ENCODE measurements at regions not wholly inside any gene's neighbourhood (a gene's known extent, or its start where the extent isn't known, plus 50 kb on each side); places are given as distances from the start of the nearest gene placed in this dataset.
"Not testable (repeated sequence)": the region's sequence is repeated elsewhere in the genome, so short reads cannot be mapped to it uniquely, and the experiment has no call there.

- Histone ChIP-seq H3K9me3 (ENCODE audit: control insufficient read depth in 5 of 5, low read length in 5 of 5) (no peaks in the 10 kb centered on the region), H3K4me3 (ENCODE audit: low read depth in 1 of 5, low read length in 5 of 5) (no peak overlapping the region), H3K4me1 (ENCODE audit: control insufficient read depth in 5 of 5, insufficient read depth in 5 of 5, low read length in 5 of 5) (no peaks in the 10 kb centered on the region), H3K36me3 (ENCODE audit: control insufficient read depth in 5 of 5, insufficient read depth in 5 of 5, low read length in 5 of 5) (no peaks in the 10 kb centered on the region), H3K27me3 (ENCODE audit: control insufficient read depth in 5 of 5, insufficient read depth in 4 of 5, low read length in 5 of 5) (no peaks in the 10 kb centered on the region), H3K27ac (ENCODE audit: low read depth, low read length) (no peak overlapping the region), H3K9ac (ENCODE audit: low read length in 5 of 5) (no peak overlapping the region)
Measured at GRCh38 chr6:85343428-85343827, 106.5 kb upstream of the NT5E start.

GRCh38 chr6:85329196-85329595, 120.7 kb upstream of the NT5E start:
- peaks cover 0 to 2% (median 0%) of the 10 kb centered on the region in 5 donors for H3K27me3 ChIP-seq (ENCODE audit: control insufficient read depth in 5 of 5, insufficient read depth in 4 of 5, low read length in 5 of 5)
- H3K9ac ChIP-seq (ENCODE audit: low read length in 5 of 5) = no peak overlapping the region
- no peaks in the 10 kb centered on the region for H3K4me1 ChIP-seq (ENCODE audit: control insufficient read depth in 5 of 5, insufficient read depth in 5 of 5, low read length in 5 of 5)
- no peak overlapping the region for H3K4me3 ChIP-seq (ENCODE audit: low read depth in 1 of 5, low read length in 5 of 5)
- no peaks in the 10 kb centered on the region for H3K9me3 ChIP-seq (ENCODE audit: control insufficient read depth in 5 of 5, low read length in 5 of 5)
- H3K36me3 ChIP-seq (ENCODE audit: control insufficient read depth in 5 of 5, insufficient read depth in 5 of 5, low read length in 5 of 5) = no peaks in the 10 kb centered on the region
- H3K27ac ChIP-seq (ENCODE audit: low read depth, low read length) = no peak overlapping the region

- H3K9ac ChIP-seq (ENCODE audit: low read length in 5 of 5); H3K27me3 ChIP-seq (ENCODE audit: control insufficient read depth in 5 of 5, insufficient read depth in 4 of 5, low read length in 5 of 5); H3K4me1 ChIP-seq (ENCODE audit: control insufficient read depth in 5 of 5, insufficient read depth in 5 of 5, low read length in 5 of 5); H3K9me3 ChIP-seq (ENCODE audit: control insufficient read depth in 5 of 5, low read length in 5 of 5); H3K4me3 ChIP-seq (ENCODE audit: low read depth in 1 of 5, low read length in 5 of 5); H3K36me3 ChIP-seq (ENCODE audit: control insufficient read depth in 5 of 5, insufficient read depth in 5 of 5, low read length in 5 of 5); H3K27ac ChIP-seq (ENCODE audit: low read depth, low read length): not testable (repeated sequence)
Measured at GRCh38 chr6:85325811-85326210, 124.1 kb upstream of the NT5E start.

GRCh38 chr6:85323435-85324040, 126.3 kb upstream of the NT5E start:
- H3K4me1 ChIP-seq (ENCODE audit: control insufficient read depth in 5 of 5, insufficient read depth in 5 of 5, low read length in 5 of 5) = no peaks in the 10 kb centered on the region
- H3K9ac ChIP-seq (ENCODE audit: low read length in 5 of 5) = no peak overlapping the region
- no peaks in the 10 kb centered on the region for H3K27me3 ChIP-seq (ENCODE audit: control insufficient read depth in 5 of 5, insufficient read depth in 4 of 5, low read length in 5 of 5)
- no peaks in the 10 kb centered on the region for H3K36me3 ChIP-seq (ENCODE audit: control insufficient read depth in 5 of 5, insufficient read depth in 5 of 5, low read length in 5 of 5)
- no peak overlapping the region for H3K4me3 ChIP-seq (ENCODE audit: low read depth in 1 of 5, low read length in 5 of 5)
- no peak overlapping the region for H3K27ac ChIP-seq (ENCODE audit: low read depth, low read length)
- no peaks in the 10 kb centered on the region for H3K9me3 ChIP-seq (ENCODE audit: control insufficient read depth in 5 of 5, low read length in 5 of 5)

- H3K4me1 ChIP-seq (ENCODE audit: control insufficient read depth in 5 of 5, insufficient read depth in 5 of 5, low read length in 5 of 5) = no peaks in the 10 kb centered on the region
- no peak overlapping the region for H3K27ac ChIP-seq (ENCODE audit: low read depth, low read length)
- H3K4me3 ChIP-seq (ENCODE audit: low read depth in 1 of 5, low read length in 5 of 5) = no peak overlapping the region
- H3K36me3 ChIP-seq (ENCODE audit: control insufficient read depth in 5 of 5, insufficient read depth in 5 of 5, low read length in 5 of 5) = no peaks in the 10 kb centered on the region
- H3K27me3 ChIP-seq (ENCODE audit: control insufficient read depth in 5 of 5, insufficient read depth in 4 of 5, low read length in 5 of 5) = no peaks in the 10 kb centered on the region
- H3K9me3 ChIP-seq (ENCODE audit: control insufficient read depth in 5 of 5, low read length in 5 of 5) = peaks cover 0 to 7% (median 3%) of the 10 kb centered on the region in 5 donors
- H3K9ac ChIP-seq (ENCODE audit: low read length in 5 of 5) = no peak overlapping the region
Measured at GRCh38 chr6:85322446-85323105, 127.3 kb upstream of the NT5E start.

- Histone ChIP-seq H3K9ac (ENCODE audit: low read length in 5 of 5) (no peak overlapping the region), H3K27me3 (ENCODE audit: control insufficient read depth in 5 of 5, insufficient read depth in 4 of 5, low read length in 5 of 5) (no peaks in the 10 kb centered on the region), H3K27ac (ENCODE audit: low read depth, low read length) (no peak overlapping the region), H3K4me1 (ENCODE audit: control insufficient read depth in 5 of 5, insufficient read depth in 5 of 5, low read length in 5 of 5) (no peaks in the 10 kb centered on the region), H3K36me3 (ENCODE audit: control insufficient read depth in 5 of 5, insufficient read depth in 5 of 5, low read length in 5 of 5) (no peaks in the 10 kb centered on the region), H3K4me3 (ENCODE audit: low read depth in 1 of 5, low read length in 5 of 5) (no peak overlapping the region), H3K9me3 (ENCODE audit: control insufficient read depth in 5 of 5, low read length in 5 of 5) (peaks cover 0 to 11% (median 3%) of the 10 kb centered on the region in 5 donors)
Measured at GRCh38 chr6:85321906-85322305, 128.0 kb upstream of the NT5E start.

GRCh38 chr6:85314586-85314985, 135.3 kb upstream of the NT5E start:
- Histone ChIP-seq H3K4me1 (ENCODE audit: control insufficient read depth in 5 of 5, insufficient read depth in 5 of 5, low read length in 5 of 5) (peaks cover 0 to 2% (median 0%) of the 10 kb centered on the region in 5 donors), H3K36me3 (ENCODE audit: control insufficient read depth in 5 of 5, insufficient read depth in 5 of 5, low read length in 5 of 5) (no peaks in the 10 kb centered on the region), H3K27me3 (ENCODE audit: control insufficient read depth in 5 of 5, insufficient read depth in 4 of 5, low read length in 5 of 5) (no peaks in the 10 kb centered on the region), H3K9ac (ENCODE audit: low read length in 5 of 5) (no peak overlapping the region), H3K4me3 (ENCODE audit: low read depth in 1 of 5, low read length in 5 of 5) (no peak overlapping the region), H3K27ac (ENCODE audit: low read depth, low read length) (no peak overlapping the region), H3K9me3 (ENCODE audit: control insufficient read depth in 5 of 5, low read length in 5 of 5) (peaks cover 4 to 19% (median 5%) of the 10 kb centered on the region in 5 donors)

- no peak overlapping the region for H3K27ac ChIP-seq (ENCODE audit: low read depth, low read length)
- no peaks in the 10 kb centered on the region for H3K36me3 ChIP-seq (ENCODE audit: control insufficient read depth in 5 of 5, insufficient read depth in 5 of 5, low read length in 5 of 5)
- no peaks in the 10 kb centered on the region for H3K4me1 ChIP-seq (ENCODE audit: control insufficient read depth in 5 of 5, insufficient read depth in 5 of 5, low read length in 5 of 5)
- no peak overlapping the region for H3K9ac ChIP-seq (ENCODE audit: low read length in 5 of 5)
- no peaks in the 10 kb centered on the region for H3K27me3 ChIP-seq (ENCODE audit: control insufficient read depth in 5 of 5, insufficient read depth in 4 of 5, low read length in 5 of 5)
- H3K4me3 ChIP-seq (ENCODE audit: low read depth in 1 of 5, low read length in 5 of 5) = no peak overlapping the region
- no peaks in the 10 kb centered on the region for H3K9me3 ChIP-seq (ENCODE audit: control insufficient read depth in 5 of 5, low read length in 5 of 5)
Measured at GRCh38 chr6:85300581-85300980, 149.3 kb upstream of the NT5E start.

GRCh38 chr6:85298553-85298952, 151.3 kb upstream of the NT5E start:
- H3K9me3 ChIP-seq (ENCODE audit: control insufficient read depth in 5 of 5, low read length in 5 of 5) = no peaks in the 10 kb centered on the region
- no peak overlapping the region for H3K27ac ChIP-seq (ENCODE audit: low read depth, low read length)
- H3K4me3 ChIP-seq (ENCODE audit: low read depth in 1 of 5, low read length in 5 of 5) = no peak overlapping the region
- H3K36me3 ChIP-seq (ENCODE audit: control insufficient read depth in 5 of 5, insufficient read depth in 5 of 5, low read length in 5 of 5) = no peaks in the 10 kb centered on the region
- H3K27me3 ChIP-seq (ENCODE audit: control insufficient read depth in 5 of 5, insufficient read depth in 4 of 5, low read length in 5 of 5) = no peaks in the 10 kb centered on the region
- no peaks in the 10 kb centered on the region for H3K4me1 ChIP-seq (ENCODE audit: control insufficient read depth in 5 of 5, insufficient read depth in 5 of 5, low read length in 5 of 5)
- no peak overlapping the region for H3K9ac ChIP-seq (ENCODE audit: low read length in 5 of 5)

GRCh38 chr6:85291326-85291725, 158.6 kb upstream of the NT5E start:
- Histone ChIP-seq H3K27me3 (ENCODE audit: control insufficient read depth in 5 of 5, insufficient read depth in 4 of 5, low read length in 5 of 5) (no peaks in the 10 kb centered on the region), H3K27ac (ENCODE audit: low read depth, low read length) (no peak overlapping the region), H3K9ac (ENCODE audit: low read length in 5 of 5) (no peak overlapping the region), H3K4me1 (ENCODE audit: control insufficient read depth in 5 of 5, insufficient read depth in 5 of 5, low read length in 5 of 5) (no peaks in the 10 kb centered on the region), H3K4me3 (ENCODE audit: low read depth in 1 of 5, low read length in 5 of 5) (no peak overlapping the region), H3K36me3 (ENCODE audit: control insufficient read depth in 5 of 5, insufficient read depth in 5 of 5, low read length in 5 of 5) (no peaks in the 10 kb centered on the region), H3K9me3 (ENCODE audit: control insufficient read depth in 5 of 5, low read length in 5 of 5) (peaks cover 0 to 3% (median 0%) of the 10 kb centered on the region in 5 donors)

All from subcutaneous abdominal adipose tissue (tissue), 5 donors.